SK-N-MC (cell line): ENCODE measurements at regions not wholly inside any gene's neighbourhood (a gene's known extent, or its start where the extent isn't known, plus 50 kb on each side); places are given as distances from the start of the nearest gene placed in this dataset.

Experiments used
- EZH2 ChIP-seq: fragments of 200-600 bp; sonication (generic); IDR thresholded peaks from one replicate; pipeline ENCODE4 v1.6.1; 2017; ENCODE audit warnings: antibody characterized with exemption
- POLR2AphosphoS5 ChIP-seq: IDR thresholded peaks from 2 replicates; pipeline ENCODE4 v1.6.1; 2012; ENCODE audit warnings: mild to moderate bottlenecking, low read depth, low read length, borderline replicate concordance

DNA sequence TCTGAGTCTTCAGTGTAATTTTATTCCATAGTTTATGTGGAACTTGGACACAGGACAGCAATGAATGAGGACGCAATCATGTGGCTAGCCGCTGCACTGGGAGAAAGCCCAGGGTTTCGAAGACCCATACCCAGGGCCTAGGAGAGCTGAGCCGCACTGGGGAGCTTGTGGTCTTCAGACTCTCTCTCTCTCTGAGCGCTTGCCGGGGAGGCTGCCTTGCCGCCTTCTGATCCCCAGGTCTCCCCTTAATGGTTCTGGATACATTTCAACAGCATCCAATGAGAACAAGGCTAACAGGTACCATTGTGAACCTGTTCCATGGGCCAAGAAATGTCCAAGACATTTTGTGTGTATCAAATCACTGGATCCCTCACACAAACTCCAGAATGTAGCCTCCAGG is 383.4 kb downstream of the ICE1 start:
- TF ChIP-seq EZH2 (no peak), POLR2AphosphoS5 (no peak)
